K562 (cell line): ENCODE measurements at regions not wholly inside any gene's neighbourhood (a gene's known extent, or its start where the extent isn't known, plus 50 kb on each side); places are given as distances from the start of the nearest gene placed in this dataset.

Experiments used
- ATAC-seq: fragments of 200-7000 bp; cut with Tn5 transposase; 3 replicates; pipeline ENCODE4 v1.9.1; 2020; ENCODE audit warnings: moderate library complexity
- BruUV-seq: library from RNA; stranded (reverse); fragments of 400-500 nt; replicated peaks from 2 replicates; lab custom pipeline; 2021; lab: Mats Ljungman, UMichigan
- CTCF ChIA-PET: fragments of 300-600 bp; formaldehyde crosslinking; extraction: SDS; loops from one replicate; lab custom pipeline; 2021; ENCODE audit warnings: low intra/inter-chr PET ratio; lab: Yijun Ruan, JAX
- POLR2A ChIA-PET: fragments of 300-600, 350-650 bp; sonication (Branson Sonifier 250); formaldehyde crosslinking; extraction: SDS; loops from one replicate; lab custom pipeline; 2021; ENCODE audit warnings: antibody characterized with exemption, inconsistent platforms; lab: Yijun Ruan, JAX
- DNase-seq, 4 experiments: peaks; one replicate each; pipeline versions ENCODE4 v3.0.0 to v3.0.0-alpha.2; 2011 to 2018; ENCODE audit warnings: low spot score in 3 of 4, mixed read lengths in 3 of 4; ENCODE audit errors: extremely low read depth in 1 of 4
- FAIRE-seq: peaks from 2 replicates; lab custom pipeline; 2011; peaks lifted over from hg19 to GRCh38; lab: Jason Lieb, UNC
- H2AFZ ChIP-seq: 2 replicates; pipeline ENCODE4 v1.6.0; 2011; ENCODE audit warnings: low read depth, low read length, control low read depth, inconsistent platforms
- H3K27ac ChIP-seq: fragments of 200-600 bp; 3 replicates; pipeline ENCODE4 v1.8.0; 2011; ENCODE audit warnings: low read depth, mild to moderate bottlenecking, control low read depth, inconsistent platforms, low read length, moderate library complexity, mixed read lengths; ENCODE audit errors: extremely low read depth
- H3K27me3 ChIP-seq, 2 experiments: fragments of 300-600 bp in 1 of 2; 2 replicates in 1 of 2; 3 replicates in 1 of 2; pipeline versions ENCODE4 v1.6.0 to v1.8.0; 2011; ENCODE audit warnings: inconsistent platforms in 2 of 2, low read length in 2 of 2, mild to moderate bottlenecking in 1 of 2, mixed read lengths in 1 of 2, moderate library complexity in 1 of 2; ENCODE audit not compliant: control insufficient read depth in 2 of 2, insufficient read depth in 2 of 2
- H3K36me3 ChIP-seq: fragments of 300-600 bp; 3 replicates; pipeline ENCODE4 v1.8.0; 2011; ENCODE audit warnings: mild to moderate bottlenecking, low read length, inconsistent platforms; ENCODE audit not compliant: control insufficient read depth, insufficient read depth
- H3K4me1 ChIP-seq, 2 experiments: fragments of 200-600 bp in 1 of 2; replicated peaks in 1 of 2; 2 replicates in 1 of 2; 3 replicates in 1 of 2; pipeline versions ENCODE4 v1.5.1 to v1.8.0; 2011; ENCODE audit warnings: inconsistent platforms in 2 of 2, low read length in 2 of 2, mild to moderate bottlenecking in 1 of 2, mixed read lengths in 1 of 2, moderate library complexity in 1 of 2; ENCODE audit not compliant: control insufficient read depth in 2 of 2, insufficient read depth in 2 of 2
- H3K4me2 ChIP-seq: 2 replicates; pipeline ENCODE4 v1.6.1; 2011; ENCODE audit warnings: low read length, control low read depth, inconsistent platforms, mixed read lengths; ENCODE audit not compliant: insufficient read depth
- H3K4me3 ChIP-seq: fragments of 200-600 bp; sonication (generic), shearing (Covaris generic); 2 replicates; pipeline ENCODE4 v1.5.1; 2016; ENCODE audit warnings: control low read depth, inconsistent platforms
- H3K79me2 ChIP-seq: fragments of 200-600 bp; 3 replicates; pipeline ENCODE4 v1.8.0; 2011; ENCODE audit warnings: low read length, inconsistent platforms; ENCODE audit not compliant: control insufficient read depth, insufficient read depth
- H3K9ac ChIP-seq, 2 experiments: 2 replicates each; pipeline versions ENCODE4 v1.6.0 to v1.6.1; 2011; ENCODE audit warnings: low read depth in 2 of 2, low read length in 2 of 2, control low read depth in 1 of 2, inconsistent platforms in 1 of 2, mild to moderate bottlenecking in 1 of 2, mixed read lengths in 1 of 2; ENCODE audit not compliant: insufficient read depth in 1 of 2
- H3K9me1 ChIP-seq: one replicate; pipeline ENCODE4 v1.6.0; 2011; ENCODE audit warnings: inconsistent platforms, mild to moderate bottlenecking, low read length, moderate library complexity; ENCODE audit not compliant: control insufficient read depth, insufficient read depth
- H3K9me3 ChIP-seq: replicated peaks from 2 replicates; pipeline ENCODE4 v1.5.1; 2011; ENCODE audit warnings: low read depth, low read length, inconsistent platforms; ENCODE audit not compliant: control insufficient read depth, insufficient read depth
- H4K20me1 ChIP-seq: replicated peaks from 2 replicates; pipeline ENCODE4 v1.6.1; 2011; ENCODE audit warnings: low read length, inconsistent platforms, mixed read lengths; ENCODE audit not compliant: control insufficient read depth, insufficient read depth
- ADNP ChIP-seq: fragments of 200-800 bp; sonication (Bioruptor generic); IDR thresholded peaks from 2 replicates; pipeline ENCODE4 v1.6.1; 2016; ENCODE audit warnings: missing genetic modification characterization, missing compliant biosample characterization
- EP300 ChIP-seq: IDR thresholded peaks from 2 replicates; pipeline ENCODE4 v1.6.1; 2012; ENCODE audit warnings: low read length, improper control_type of control experiment
- IFI16 ChIP-seq: fragments of 250-450 bp; sonication (Bioruptor Pico); IDR thresholded peaks from 2 replicates; pipeline ENCODE4 v2.1.2; 2022; ENCODE audit warnings: mild to moderate bottlenecking, inconsistent platforms
- MAFF ChIP-seq: IDR thresholded peaks from 2 replicates; pipeline ENCODE4 v1.6.1; 2012; ENCODE audit warnings: low read length, improper control_type of control experiment
- NFE2L1 ChIP-seq: fragments of 450-650 bp; IDR thresholded peaks from 2 replicates; pipeline ENCODE4 v1.6.1; 2016; ENCODE audit warnings: missing genetic modification characterization, low read depth, mild to moderate bottlenecking, missing compliant biosample characterization, moderate library complexity, borderline replicate concordance
- PCBP1 ChIP-seq: fragments of 200-400 bp; formaldehyde crosslinking; IDR thresholded peaks from 2 replicates; pipeline ENCODE4 v1.6.1; 2018; ENCODE audit warnings: mild to moderate bottlenecking, low read depth, low read length; ENCODE audit not compliant: poor library complexity, severe bottlenecking
- POLR2AphosphoS2 ChIP-seq: IDR thresholded peaks from 2 replicates; pipeline ENCODE4 v1.6.1; 2012; ENCODE audit warnings: low read length, improper control_type of control experiment
- PRMT5 ChIP-seq: sonication (generic); formaldehyde crosslinking; IDR thresholded peaks from 2 replicates; pipeline ENCODE4 v1.5.0; 2020; ENCODE audit warnings: missing genetic modification reagents
- RAD21 ChIP-seq, 2 experiments: fragments of 250-450 bp in 1 of 2; fragments of 450-650 bp in 1 of 2; sonication (Bioruptor Pico) in 1 of 2; formaldehyde crosslinking in 1 of 2; IDR thresholded peaks in 1 of 2; conservative IDR thresholded peaks in 1 of 2; 2 replicates each; pipeline versions ENCODE4 v1.4.0 to v1.8.0; 2020 to 2022; ENCODE audit warnings: mild to moderate bottlenecking in 2 of 2, moderate library complexity in 1 of 2
- TAF1 ChIP-seq: IDR thresholded peaks from 2 replicates; pipeline ENCODE4 v1.6.1; 2011; ENCODE audit warnings: mild to moderate bottlenecking, low read length, moderate library complexity; ENCODE audit not compliant: insufficient read depth, control insufficient read depth, severe bottlenecking; ENCODE audit errors: extremely low read depth
- TOE1 ChIP-seq, 2 experiments: fragments of 450-650 bp in 1 of 2; sonication (generic) in 1 of 2; formaldehyde crosslinking in 1 of 2; IDR thresholded peaks; 2 replicates each; pipeline versions ENCODE4 v1.7.1 to v1.8.0; 2016 to 2022; ENCODE audit warnings: borderline replicate concordance in 2 of 2, mild to moderate bottlenecking in 2 of 2, antibody characterized with exemption in 1 of 2, inconsistent platforms in 1 of 2, low read depth in 1 of 2, missing genetic modification reagents in 1 of 2, moderate library complexity in 1 of 2
- ZFX ChIP-seq: sonication (generic); formaldehyde crosslinking; IDR thresholded peaks from 2 replicates; pipeline ENCODE4 v1.8.0; 2022; ENCODE audit warnings: mild to moderate bottlenecking, missing genetic modification reagents, moderate library complexity
- ZNF133 ChIP-seq: fragments of 250-450 bp; sonication (Bioruptor Pico); IDR thresholded peaks from 2 replicates; pipeline ENCODE4 v1.4.0; 2020; ENCODE audit warnings: mild to moderate bottlenecking
- ZNF217 ChIP-seq: sonication (generic); formaldehyde crosslinking; IDR thresholded peaks from 2 replicates; pipeline ENCODE4 v1.8.0; 2022; ENCODE audit warnings: mild to moderate bottlenecking, missing genetic modification reagents
- ZNF512 ChIP-seq: IDR thresholded peaks from 2 replicates; pipeline ENCODE4 v1.6.1; 2016; ENCODE audit warnings: missing genetic modification characterization, missing compliant biosample characterization
- ZNF707 ChIP-seq: fragments of 250-450 bp; sonication (Bioruptor Pico); conservative IDR thresholded peaks from 2 replicates; pipeline ENCODE4 v1.8.0; 2022; ENCODE audit warnings: inconsistent platforms, mild to moderate bottlenecking, moderate library complexity
- WGBS: fragments of 100-300 bp; shearing (Covaris generic); methylation state at CpG from one replicate; pipeline ENCODE4 v1.1.6; 2016; ENCODE audit warnings: low coverage, mixed read lengths; ENCODE audit not compliant: insufficient coverage; ENCODE audit errors: missing lambda C conversion rate; 5-methylcytosine and 5-hydroxymethylcytosine counted together
- in situ Hi-C: fragments of 300-500 bp; cut with MboI; formaldehyde crosslinking; loops from 4 replicates; pipeline ENCODE4 v1.15.0; 2018; ENCODE audit warnings: inconsistent platforms, mixed read lengths
- intact Hi-C: fragments of 100-400 bp; cut with micrococcal nuclease; formaldehyde crosslinking; loops from 2 replicates; pipeline ENCODE4 v1.14.2; 2022
- TF ChIP-seq, protein P1 (sequence below): sonication (generic); formaldehyde crosslinking; IDR thresholded peaks from 2 replicates; pipeline ENCODE4 v1.8.0; 2022; ENCODE audit warnings: missing genetic modification reagents, mild to moderate bottlenecking, borderline replicate concordance

DNA sequence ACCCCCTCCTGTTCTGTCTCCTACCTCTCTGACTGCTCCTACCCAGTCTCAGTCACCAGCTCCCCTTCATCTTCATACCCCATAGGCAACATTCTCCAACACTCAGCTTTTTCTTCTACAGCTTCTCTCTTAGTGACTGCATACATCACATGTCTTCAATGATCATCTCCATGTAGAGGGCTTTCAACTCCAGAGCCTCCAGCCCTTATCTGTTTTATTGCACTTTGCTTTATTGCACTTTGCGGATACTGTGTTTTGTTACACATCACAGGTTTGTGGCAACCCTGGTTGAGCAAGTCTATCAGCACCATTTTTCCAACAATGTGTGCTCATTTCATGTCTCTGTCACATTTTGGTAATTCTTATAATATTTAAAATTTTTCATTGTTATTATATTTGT is 230.7 kb downstream of the DEPDC1B start:
- Histone ChIP-seq H3K27ac (no peak overlapping the region), H3K4me2 (no peak overlapping the region), H3K9me3 (no peaks in the 10 kb centered on the region), H3K9me1 (no peaks in the 10 kb centered on the region), H3K36me3 (no peaks in the 10 kb centered on the region), H2AFZ (no peak overlapping the region), H3K79me2 (no peaks in the 10 kb centered on the region), H3K27me3 (no peaks in the 10 kb centered on the region), H3K9ac (no peak overlapping the region), H3K4me3 (no peak overlapping the region), H3K4me1 (no peaks in the 10 kb centered on the region), H4K20me1 (no peaks in the 10 kb centered on the region)
- FAIRE-seq (no peak), DNase-seq (no peak), ATAC-seq (no peak)
- no TSS peak for BruUV-seq
- no peak for TF ChIP-seq MAFF
- TF ChIP-seq RAD21 (CRISPR knock-in tag; conservative IDR thresholded peaks at IDR 0.05 in 1 of 2, IDR thresholded peaks at IDR 0.05 in 1 of 2), result no peak
- no peak for TF ChIP-seq PCBP1
- TF ChIP-seq EP300, result no peak
- TF ChIP-seq ZNF133 (CRISPR knock-in tag), result no peak
- no peak for TF ChIP-seq ZFX (CRISPR knock-in tag)
- TF ChIP-seq TAF1, result no peak
- TF ChIP-seq ZNF217, result no peak
- TF ChIP-seq, protein P1, sequence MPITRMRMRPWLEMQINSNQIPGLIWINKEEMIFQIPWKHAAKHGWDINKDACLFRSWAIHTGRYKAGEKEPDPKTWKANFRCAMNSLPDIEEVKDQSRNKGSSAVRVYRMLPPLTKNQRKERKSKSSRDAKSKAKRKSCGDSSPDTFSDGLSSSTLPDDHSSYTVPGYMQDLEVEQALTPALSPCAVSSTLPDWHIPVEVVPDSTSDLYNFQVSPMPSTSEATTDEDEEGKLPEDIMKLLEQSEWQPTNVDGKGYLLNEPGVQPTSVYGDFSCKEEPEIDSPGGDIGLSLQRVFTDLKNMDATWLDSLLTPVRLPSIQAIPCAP (CRISPR knock-in tag), result no peak
- no peak for TF ChIP-seq ZNF707 (CRISPR knock-in tag)
- TF ChIP-seq POLR2AphosphoS2, result no peak
- TF ChIP-seq PRMT5 (CRISPR knock-in tag), result no peak
- TF ChIP-seq TOE1 (IDR thresholded peaks at IDR 0.05; ENCODE audit: borderline replicate concordance), result no peak
- no peak for TF ChIP-seq TOE1 (CRISPR knock-in tag; IDR thresholded peaks at IDR 0.05; ENCODE audit: borderline replicate concordance, low read depth)
- TF ChIP-seq NFE2L1 (tag), result no peak
- no peak for TF ChIP-seq IFI16 (CRISPR knock-in tag)
- TF ChIP-seq ZNF512 (tag), result no peak
- no peak for TF ChIP-seq ADNP (tag)
- in situ Hi-C loops, result no loop called here
- POLR2A ChIA-PET, result no interaction called here
- 0% methylated on average over 1 of the region's 1 CpG for WGBS
- intact Hi-C loops, result no loop called here
- CTCF ChIA-PET, result no interaction called here
